ENCODE measurements at regions not wholly inside any gene's neighbourhood (a gene's known extent, or its start where the extent isn't known, plus 50 kb on each side); places are given as distances from the start of the nearest gene placed in this dataset.

DNA sequence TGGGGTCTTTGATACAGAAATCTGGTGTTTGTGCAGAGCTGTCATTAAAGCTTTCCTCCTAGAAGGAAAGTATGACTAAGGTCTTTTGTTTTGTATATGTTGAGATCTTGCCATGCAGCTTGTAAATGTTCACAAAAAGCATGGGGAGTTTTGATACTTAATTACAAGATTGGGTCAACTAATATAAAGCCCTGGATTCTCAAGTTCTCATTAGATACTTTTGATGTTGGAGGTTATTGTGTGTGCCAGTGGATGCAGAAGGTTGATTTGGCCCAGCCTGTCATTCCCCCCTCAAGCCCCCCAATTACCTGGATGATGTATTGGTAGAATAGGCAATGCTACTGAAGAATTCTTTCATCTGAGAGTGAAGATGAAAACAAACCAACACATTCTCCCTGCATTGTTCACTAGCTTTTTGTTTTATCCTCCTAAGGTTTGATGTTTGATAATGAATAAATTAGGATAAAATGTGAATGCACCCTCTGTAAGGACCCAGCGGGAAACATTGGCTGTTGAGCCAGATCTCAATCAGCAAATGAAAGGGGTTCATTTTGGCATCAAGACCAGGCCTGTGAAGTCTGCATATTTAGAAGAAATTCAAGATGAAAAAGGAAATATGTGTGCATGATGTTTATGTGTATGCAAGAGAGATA, 61.9 kb upstream of the ADAMTS19 start:
- DNase-seq (ENCODE audit: low read depth in 4 of 4, low spot score in 3 of 4), result no peak

DNA sequence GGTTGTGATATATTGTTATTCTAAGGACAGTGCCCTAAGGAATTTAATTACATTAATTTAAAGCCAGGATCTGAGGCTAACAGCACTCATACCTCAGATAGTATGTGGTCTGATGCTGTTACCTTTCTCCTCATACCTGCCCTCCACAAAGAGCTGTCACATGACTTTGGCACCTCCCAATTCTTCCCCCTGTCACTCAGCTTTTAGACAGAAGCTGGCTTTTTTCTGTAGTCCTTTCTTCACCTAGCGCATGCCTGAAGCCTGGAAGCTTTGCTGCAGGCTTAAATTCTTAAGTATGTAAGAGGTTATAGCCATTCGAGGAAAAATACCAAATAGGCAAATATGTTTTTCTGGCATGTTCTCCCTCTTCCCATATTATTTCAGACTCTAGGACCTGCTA, 61.0 kb upstream of the ADAMTS19 start:
- DNase-seq (ENCODE audit: low read depth in 4 of 4, low spot score in 3 of 4), result no peak

DNA sequence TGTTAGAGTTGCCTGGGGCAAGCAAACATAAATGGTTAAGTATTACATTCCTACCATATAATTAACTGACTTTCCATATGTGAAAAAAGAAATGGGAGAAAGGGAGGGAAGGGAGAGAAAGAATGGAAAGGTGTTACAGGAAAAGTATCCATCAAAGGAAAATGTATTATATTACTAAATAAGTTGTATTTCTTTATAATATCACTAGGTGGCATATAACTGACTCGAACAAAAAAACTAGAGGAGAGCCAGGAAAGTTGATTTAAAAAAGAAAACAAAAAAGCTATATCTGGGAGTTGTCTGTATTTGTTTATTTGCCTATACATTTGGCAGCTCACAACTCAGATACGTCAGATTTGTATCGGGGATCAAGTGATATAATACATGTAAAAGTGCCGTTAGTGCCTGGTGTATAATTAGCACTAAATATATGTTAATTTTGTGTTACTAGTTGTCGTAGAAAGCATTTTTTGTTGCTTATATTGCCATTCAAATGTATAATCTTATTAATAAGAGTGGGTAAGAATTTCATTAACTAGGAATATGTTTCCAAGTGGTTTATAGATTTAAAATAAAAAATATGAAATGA, 59.6 kb upstream of the ADAMTS19 start:
- no peak for DNase-seq (ENCODE audit: low read depth in 4 of 4, low spot score in 3 of 4)

DNA sequence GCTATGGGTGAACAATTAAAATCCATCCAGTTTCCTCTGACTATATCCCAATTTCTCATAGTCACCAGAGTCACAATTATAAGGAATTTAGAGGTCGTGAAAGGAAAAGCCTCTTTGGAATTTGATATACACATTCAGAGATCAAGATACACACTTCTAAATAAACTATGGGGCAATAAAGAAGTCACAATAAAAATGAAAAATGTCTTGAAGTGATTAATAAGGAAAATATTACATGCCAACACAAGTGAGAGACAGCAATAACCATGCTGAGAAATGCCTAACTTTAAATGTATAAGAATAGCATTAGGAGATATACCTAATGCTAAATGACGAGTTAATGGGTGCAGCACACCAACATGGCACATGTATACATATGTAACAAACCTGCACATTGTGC, 54.9 kb upstream of the ADAMTS19 start:
- no peak for DNase-seq (ENCODE audit: low read depth in 4 of 4, low spot score in 3 of 4)

DNA sequence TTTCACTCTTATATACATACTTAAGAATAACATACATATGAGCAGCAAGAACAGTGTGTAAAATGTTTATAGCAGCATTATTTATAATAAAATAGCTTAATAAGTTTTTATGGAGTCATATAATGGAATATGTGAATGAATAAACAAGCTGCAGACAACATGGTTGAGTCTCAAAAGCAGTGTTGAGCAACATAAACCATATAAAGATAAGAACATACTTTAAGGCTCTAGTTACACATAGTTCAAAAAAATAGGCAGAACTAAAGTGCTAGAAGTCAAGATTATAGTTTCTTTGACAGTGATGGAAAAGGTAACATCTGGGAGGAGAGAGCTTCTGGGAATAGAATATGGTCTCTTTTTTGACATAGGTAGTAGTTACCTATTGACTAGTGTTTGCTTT, 53.7 kb upstream of the ADAMTS19 start:
- no peak for DNase-seq (ENCODE audit: low read depth in 4 of 4, low spot score in 3 of 4)
